GM23338 (cell line): ENCODE measurements at regions not wholly inside any gene's neighbourhood (a gene's known extent, or its start where the extent isn't known, plus 50 kb on each side); places are given as distances from the start of the nearest gene placed in this dataset.

Experiments
- ATAC-seq: fragments of 200-7000 bp; cut with Tn5 transposase; 3 replicates; pipeline ENCODE4 v1.9.1; 2020
- DNase-seq: peaks from one replicate; pipeline ENCODE4 v3.0.0-alpha.2; 2015; ENCODE audit warnings: low spot score
- H2AFZ ChIP-seq: fragments of 200-600 bp; sonication (generic); 2 replicates; pipeline ENCODE4 v1.8.0; 2016; ENCODE audit warnings: antibody characterized with exemption, mild to moderate bottlenecking, moderate library complexity
- H3F3A ChIP-seq: fragments of 200-600 bp; sonication (generic); replicated peaks from 2 replicates; pipeline ENCODE4 v1.8.0; 2017; ENCODE audit warnings: antibody characterized with exemption, mixed run types, low read depth
- H3K27ac ChIP-seq: fragments of 200-600 bp; sonication (generic); 2 replicates; pipeline ENCODE4 v1.6.1; 2016; ENCODE audit warnings: low read depth
- H3K27me3 ChIP-seq: fragments of 200-600 bp; sonication (generic); 2 replicates; pipeline ENCODE4 v1.8.0; 2016; ENCODE audit warnings: mild to moderate bottlenecking, mixed run types, moderate library complexity; ENCODE audit not compliant: insufficient read depth
- H3K36me3 ChIP-seq: fragments of 200-600 bp; sonication (generic); 2 replicates; pipeline ENCODE4 v1.8.0; 2016; ENCODE audit warnings: mild to moderate bottlenecking; ENCODE audit not compliant: insufficient read depth
- H3K4me1 ChIP-seq: fragments of 200-600 bp; sonication (generic); 2 replicates; pipeline ENCODE4 v1.8.0; 2016; ENCODE audit warnings: mild to moderate bottlenecking, moderate library complexity; ENCODE audit not compliant: insufficient read depth
- H3K4me2 ChIP-seq: fragments of 200-600 bp; sonication (generic); 2 replicates; pipeline ENCODE4 v1.7.1; 2017; ENCODE audit warnings: mixed run types
- H3K4me3 ChIP-seq: fragments of 200-600 bp; sonication (generic); 2 replicates; pipeline ENCODE4 v1.6.1; 2016; ENCODE audit warnings: mixed run types
- H3K79me2 ChIP-seq: fragments of 200-600 bp; sonication (generic); replicated peaks from 2 replicates; pipeline ENCODE4 v1.8.0; 2017; ENCODE audit warnings: mild to moderate bottlenecking; ENCODE audit not compliant: insufficient read depth
- H3K9me2 ChIP-seq: fragments of 200-600 bp; sonication (generic); 2 replicates; pipeline ENCODE4 v1.8.0; 2017; ENCODE audit not compliant: insufficient read depth
- H4K20me1 ChIP-seq: fragments of 200-600 bp; sonication (generic); replicated peaks from 2 replicates; pipeline ENCODE4 v1.8.0; 2017; ENCODE audit warnings: mild to moderate bottlenecking; ENCODE audit not compliant: insufficient read depth
- H3K27ac Mint-ChIP-seq: 2 replicates; pipeline ENCODE4 v1.8.0; 2020; ENCODE audit warnings: inconsistent platforms, mild to moderate bottlenecking, moderate library complexity, mixed read lengths
- H3K27me3 Mint-ChIP-seq: 3 replicates; pipeline ENCODE4 v1.8.0; 2022; ENCODE audit warnings: low read depth, mild to moderate bottlenecking, moderate library complexity, mixed read lengths, inconsistent platforms; ENCODE audit not compliant: insufficient read depth, poor library complexity
- H3K36me3 Mint-ChIP-seq: 3 replicates; pipeline ENCODE4 v1.8.0; 2021; ENCODE audit warnings: low read depth, mild to moderate bottlenecking, inconsistent platforms, moderate library complexity, mixed read lengths
- H3K4me1 Mint-ChIP-seq: 3 replicates; pipeline ENCODE4 v1.8.0; 2020; ENCODE audit warnings: mild to moderate bottlenecking, inconsistent platforms, mixed read lengths
- H3K4me3 Mint-ChIP-seq: 3 replicates; pipeline ENCODE4 v1.8.0; 2021; ENCODE audit warnings: moderate library complexity, mild to moderate bottlenecking, inconsistent platforms, mixed read lengths
- H3K9me3 Mint-ChIP-seq: 3 replicates; pipeline ENCODE4 v1.8.0; 2020; ENCODE audit warnings: moderate library complexity, mild to moderate bottlenecking, inconsistent platforms, mixed read lengths
- CREB1 ChIP-seq: fragments of 250-450 bp; sonication (Bioruptor Pico); IDR thresholded peaks from 2 replicates; pipeline ENCODE4 v1.5.0; 2020; ENCODE audit warnings: low read depth, mild to moderate bottlenecking, moderate library complexity
- CTCF ChIP-seq, 2 experiments: fragments of 200-600 bp in 1 of 2; sonication (generic) in 1 of 2; conservative IDR thresholded peaks; 2 replicates each; pipeline versions ENCODE4 v1.5.1 to v1.6.1; 2016 to 2017; ENCODE audit warnings: antibody characterized with exemption in 2 of 2, low read depth in 2 of 2, mild to moderate bottlenecking in 2 of 2, moderate library complexity in 1 of 2
- EZH2phosphoT487 ChIP-seq: fragments of 200-600 bp; sonication (generic); IDR thresholded peaks from one replicate; pipeline ENCODE4 v1.8.1; 2018; ENCODE audit warnings: antibody characterized with exemption; ENCODE audit not compliant: unreplicated experiment
- NANOG ChIP-seq: IDR thresholded peaks from 2 replicates; pipeline ENCODE4 v1.6.1; 2016; ENCODE audit warnings: antibody characterized with exemption, borderline replicate concordance
- POLR2AphosphoS5 ChIP-seq: IDR thresholded peaks from 2 replicates; pipeline ENCODE4 v1.6.1; 2016; ENCODE audit warnings: antibody characterized with exemption, low read depth
- STAT1 ChIP-seq: IDR thresholded peaks from one replicate; pipeline ENCODE4 v1.6.1; 2016; ENCODE audit warnings: antibody characterized with exemption; ENCODE audit not compliant: unreplicated experiment
- ZNF114 ChIP-seq: fragments of 250-450 bp; sonication (Bioruptor Pico); IDR thresholded peaks from 2 replicates; pipeline ENCODE4 v1.5.0; 2020; ENCODE audit warnings: mild to moderate bottlenecking, moderate library complexity
- TF ChIP-seq, protein P1 (sequence below): IDR thresholded peaks from one replicate; pipeline ENCODE4 v1.6.1; 2018; ENCODE audit warnings: antibody characterized with exemption; ENCODE audit not compliant: unreplicated experiment

- ATAC-seq (no peak), DNase-seq (no peak)
- H3K27me3 Mint-ChIP-seq, result peaks cover 4% of the 10 kb centered on the region
- Histone ChIP-seq H4K20me1 (no peaks in the 10 kb centered on the region), H3K27ac (no peak overlapping the region), H3K4me3 (no peak overlapping the region), H3K79me2 (no peaks in the 10 kb centered on the region), H3F3A (no peaks in the 10 kb centered on the region), H3K9me2 (peaks cover 20% of the 10 kb centered on the region), H3K4me1 (peaks cover 4% of the 10 kb centered on the region; the same call in 1 of the 2 replicates), H3K27me3 (no peaks in the 10 kb centered on the region), H3K4me2 (no peak overlapping the region), H2AFZ (no peak overlapping the region), H3K36me3 (no peaks in the 10 kb centered on the region)
- TF ChIP-seq ZNF114 (CRISPR knock-in tag) (no peak), NANOG (no peak), CREB1 (CRISPR knock-in tag) (no peak), CTCF (conservative IDR thresholded peaks at IDR 0.05; ENCODE audit: low read depth in 2 of 2) (no peak), STAT1 (no peak)
- TF ChIP-seq, protein P1, sequence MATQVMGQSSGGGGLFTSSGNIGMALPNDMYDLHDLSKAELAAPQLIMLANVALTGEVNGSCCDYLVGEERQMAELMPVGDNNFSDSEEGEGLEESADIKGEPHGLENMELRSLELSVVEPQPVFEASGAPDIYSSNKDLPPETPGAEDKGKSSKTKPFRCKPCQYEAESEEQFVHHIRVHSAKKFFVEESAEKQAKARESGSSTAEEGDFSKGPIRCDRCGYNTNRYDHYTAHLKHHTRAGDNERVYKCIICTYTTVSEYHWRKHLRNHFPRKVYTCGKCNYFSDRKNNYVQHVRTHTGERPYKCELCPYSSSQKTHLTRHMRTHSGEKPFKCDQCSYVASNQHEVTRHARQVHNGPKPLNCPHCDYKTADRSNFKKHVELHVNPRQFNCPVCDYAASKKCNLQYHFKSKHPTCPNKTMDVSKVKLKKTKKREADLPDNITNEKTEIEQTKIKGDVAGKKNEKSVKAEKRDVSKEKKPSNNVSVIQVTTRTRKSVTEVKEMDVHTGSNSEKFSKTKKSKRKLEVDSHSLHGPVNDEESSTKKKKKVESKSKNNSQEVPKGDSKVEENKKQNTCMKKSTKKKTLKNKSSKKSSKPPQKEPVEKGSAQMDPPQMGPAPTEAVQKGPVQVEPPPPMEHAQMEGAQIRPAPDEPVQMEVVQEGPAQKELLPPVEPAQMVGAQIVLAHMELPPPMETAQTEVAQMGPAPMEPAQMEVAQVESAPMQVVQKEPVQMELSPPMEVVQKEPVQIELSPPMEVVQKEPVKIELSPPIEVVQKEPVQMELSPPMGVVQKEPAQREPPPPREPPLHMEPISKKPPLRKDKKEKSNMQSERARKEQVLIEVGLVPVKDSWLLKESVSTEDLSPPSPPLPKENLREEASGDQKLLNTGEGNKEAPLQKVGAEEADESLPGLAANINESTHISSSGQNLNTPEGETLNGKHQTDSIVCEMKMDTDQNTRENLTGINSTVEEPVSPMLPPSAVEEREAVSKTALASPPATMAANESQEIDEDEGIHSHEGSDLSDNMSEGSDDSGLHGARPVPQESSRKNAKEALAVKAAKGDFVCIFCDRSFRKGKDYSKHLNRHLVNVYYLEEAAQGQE, result no peak
- no peak overlapping the region for H3K4me3 Mint-ChIP-seq
- H3K36me3 Mint-ChIP-seq, result no peaks in the 10 kb centered on the region
- peaks cover 3% of the 10 kb centered on the region; the same call in 2 of the 3 replicates for H3K9me3 Mint-ChIP-seq
- peaks cover 7% of the 10 kb centered on the region; the same call in 2 of the 3 replicates for H3K4me1 Mint-ChIP-seq
- no peak overlapping the region for H3K27ac Mint-ChIP-seq
Measured at GRCh38 chr13:50549221-50549942, 294.1 kb downstream of the DLEU7 start.

DNA sequence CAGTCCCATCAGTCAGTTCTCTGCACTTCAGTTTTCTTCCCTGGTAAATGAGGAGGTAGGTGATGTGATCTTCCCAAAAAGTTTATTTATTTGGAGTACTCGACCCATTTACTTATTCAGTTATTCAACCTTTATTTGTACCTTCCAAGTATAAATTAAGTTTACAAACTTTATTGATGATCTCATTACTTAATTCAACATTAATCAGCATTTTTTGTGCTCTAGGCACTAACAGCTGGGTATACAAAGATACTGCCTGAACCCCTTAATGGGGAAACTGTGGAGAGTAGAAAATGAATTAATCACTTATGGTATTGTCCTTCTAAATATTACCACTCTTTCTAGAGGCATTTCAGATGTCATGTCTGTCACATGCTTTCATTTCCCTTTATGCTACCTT is 293.3 kb downstream of the DLEU7 start:
- TF ChIP-seq CREB1 (CRISPR knock-in tag) (no peak), POLR2AphosphoS5 (no peak), EZH2phosphoT487 (no peak)
- TF ChIP-seq, protein P1, result no peak
- Histone ChIP-seq H4K20me1 (no peaks in the 10 kb centered on the region), H3F3A (no peaks in the 10 kb centered on the region), H3K79me2 (no peaks in the 10 kb centered on the region), H3K9me2 (peaks cover 20% of the 10 kb centered on the region), H3K4me1 (no peaks in the 10 kb centered on the region), H3K27ac (no peak overlapping the region), H2AFZ (no peak overlapping the region), H3K4me2 (no peak overlapping the region), H3K4me3 (no peak overlapping the region), H3K36me3 (no peaks in the 10 kb centered on the region), H3K27me3 (no peaks in the 10 kb centered on the region)
- Mint-ChIP-seq H3K27me3 (peaks cover 4% of the 10 kb centered on the region), H3K4me1 (0 out of 3 replicates have a peak, but pooled peaks cover under 1% of the 10 kb centered on the region), H3K27ac (no peak overlapping the region), H3K4me3 (no peak overlapping the region), H3K36me3 (no peaks in the 10 kb centered on the region), H3K9me3 (peaks cover 3% of the 10 kb centered on the region; the same call in 2 of the 3 replicates)
- ATAC-seq (no peak), DNase-seq (no peak)
